GM21786 (cell line): ENCODE measurements at regions not wholly inside any gene's neighbourhood (a gene's known extent, or its start where the extent isn't known, plus 50 kb on each side); places are given as distances from the start of the nearest gene placed in this dataset.
A peak's percentile ranks its signal among the peaks of the same experiment; 100 is the strongest.
"Not testable (repeated sequence)": the region's sequence is repeated elsewhere in the genome, so short reads cannot be mapped to it uniquely, and the experiment has no call there.

Experiments
- ATAC-seq: cut with Tn5 transposase; IDR thresholded peaks from one replicate; pipeline ENCODE4 v1.9.1; 2021; ENCODE audit not compliant: unreplicated experiment

DNA sequence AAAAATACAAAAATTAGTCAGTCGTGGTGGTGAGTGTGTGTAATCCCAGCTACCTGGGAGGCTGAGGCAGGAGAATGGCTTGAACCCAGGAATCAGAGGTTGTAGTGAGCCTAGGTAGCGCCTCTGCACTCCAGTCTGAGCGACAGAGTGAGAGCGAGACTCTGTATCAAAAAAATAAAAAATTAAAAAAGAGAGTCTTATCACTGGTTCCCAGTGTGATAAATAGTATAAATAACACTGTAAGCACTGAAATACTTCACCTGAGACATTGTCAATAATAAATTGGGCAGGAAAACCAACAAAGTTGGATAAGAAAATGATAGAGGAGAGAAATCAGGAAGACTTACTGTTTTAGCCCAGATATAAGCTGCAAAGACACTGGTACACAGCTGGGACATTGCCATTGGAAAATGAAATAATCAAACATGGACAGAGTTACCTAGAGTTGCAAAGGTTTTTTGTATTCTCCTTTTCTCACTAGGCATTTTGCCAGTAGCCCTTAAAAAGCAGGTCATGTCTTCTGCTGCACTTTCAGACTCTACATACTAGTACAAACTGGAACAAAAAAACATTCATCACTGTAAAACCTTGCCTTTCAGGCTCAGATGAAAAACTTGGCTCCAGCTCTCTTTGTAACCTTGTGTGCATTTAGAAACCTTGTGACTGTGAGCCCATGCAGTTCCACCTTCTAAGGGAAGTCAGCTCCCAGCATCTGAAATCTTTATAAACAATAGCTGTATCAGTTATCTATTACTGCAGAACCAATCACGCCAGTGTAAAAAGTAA is 55.0 kb upstream of the PPP1R2C start:
- ATAC-seq: no peak

- not testable (repeated sequence) for ATAC-seq
Observed at GRCh38 chrX:42833550-42833940, 55.6 kb upstream of the PPP1R2C start.

- no peak for ATAC-seq
Observed at GRCh38 chrX:42837101-42837726, 59.3 kb upstream of the PPP1R2C start.

DNA sequence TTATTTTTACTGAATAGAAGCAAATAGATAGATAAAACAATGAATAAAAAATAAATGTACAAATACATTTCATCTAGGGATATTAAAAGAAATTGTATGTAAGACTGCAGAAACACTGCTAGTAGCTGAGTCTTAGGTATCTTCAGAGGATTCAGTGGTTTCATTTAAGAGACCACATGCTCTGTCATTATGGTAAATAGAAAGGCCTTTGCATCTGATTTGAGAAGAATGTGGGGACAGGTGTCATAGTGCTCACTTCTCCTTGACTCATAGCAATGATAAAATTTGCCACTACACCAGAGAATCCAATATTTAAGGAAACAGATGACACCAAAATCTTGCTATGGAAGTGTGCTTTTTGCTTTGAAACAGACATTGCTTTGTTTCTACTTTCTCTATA is 59.8 kb upstream of the PPP1R2C start:
- ATAC-seq: peak; percentile 62

GRCh38 chrX:42839632-42840031 is 61.7 kb upstream of the PPP1R2C start:
- no peak for ATAC-seq

GRCh38 chrX:42846741-42847140 is 68.8 kb upstream of the PPP1R2C start:
- ATAC-seq: no peak

- ATAC-seq: no peak
Observed at GRCh38 chrX:42855259-42855658, 77.3 kb upstream of the PPP1R2C start.

- ATAC-seq: no peak
Observed at GRCh38 chrX:42857766-42858165, 79.8 kb upstream of the PPP1R2C start.

GRCh38 chrX:42869011-42869410 is 91.0 kb upstream of the PPP1R2C start:
- no peak for ATAC-seq

GRCh38 chrX:42869659-42870476 is 91.9 kb upstream of the PPP1R2C start:
- peak; percentile 87 for ATAC-seq

DNA sequence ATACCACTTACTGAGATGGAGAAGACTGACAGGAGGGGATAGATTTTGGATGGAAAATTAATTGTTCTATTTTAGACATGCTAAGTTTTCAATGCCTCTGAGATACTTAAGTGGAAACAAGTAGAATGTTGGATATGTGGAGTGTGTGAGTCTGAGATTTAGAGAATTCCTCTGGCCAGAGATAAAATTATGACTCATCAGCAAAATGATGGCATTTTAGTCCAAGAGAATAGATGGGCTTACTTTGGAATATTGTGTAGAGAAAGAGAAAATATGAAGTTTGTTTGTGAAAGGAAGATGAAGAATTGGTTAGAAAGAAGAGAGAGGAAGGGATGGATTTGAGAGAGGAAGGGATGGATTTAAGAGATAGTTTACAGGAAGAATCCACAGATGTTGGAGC is 108.6 kb upstream of the PPP1R2C start:
- ATAC-seq: no peak

DNA sequence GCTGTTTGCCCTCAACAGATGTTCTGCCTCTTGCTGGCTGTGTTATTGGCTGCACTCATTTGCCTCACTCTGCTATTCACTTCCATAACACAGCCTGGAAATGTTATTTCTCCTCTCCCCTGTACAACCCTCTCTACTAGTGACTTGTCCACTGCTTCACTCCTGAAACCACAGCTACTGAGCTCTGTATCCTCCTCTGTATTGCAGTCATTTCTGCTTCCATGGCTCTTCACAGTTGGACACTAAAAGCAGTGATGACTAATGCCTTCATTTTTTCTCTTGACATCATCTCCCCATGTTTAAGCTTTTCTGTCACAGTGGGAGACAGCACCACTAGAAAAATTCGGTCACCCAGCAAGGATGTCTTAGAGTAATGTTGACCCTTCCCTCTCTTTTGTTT is 123.0 kb upstream of the PPP1R2C start:
- ATAC-seq: no peak

- ATAC-seq: no peak
Observed at GRCh38 chrX:42902513-42902912, 124.5 kb upstream of the PPP1R2C start.

- no peak for ATAC-seq
Observed at GRCh38 chrX:42920752-42921151, 142.8 kb upstream of the PPP1R2C start.

GRCh38 chrX:42930071-42930470 is 152.1 kb upstream of the PPP1R2C start:
- ATAC-seq: no peak

DNA sequence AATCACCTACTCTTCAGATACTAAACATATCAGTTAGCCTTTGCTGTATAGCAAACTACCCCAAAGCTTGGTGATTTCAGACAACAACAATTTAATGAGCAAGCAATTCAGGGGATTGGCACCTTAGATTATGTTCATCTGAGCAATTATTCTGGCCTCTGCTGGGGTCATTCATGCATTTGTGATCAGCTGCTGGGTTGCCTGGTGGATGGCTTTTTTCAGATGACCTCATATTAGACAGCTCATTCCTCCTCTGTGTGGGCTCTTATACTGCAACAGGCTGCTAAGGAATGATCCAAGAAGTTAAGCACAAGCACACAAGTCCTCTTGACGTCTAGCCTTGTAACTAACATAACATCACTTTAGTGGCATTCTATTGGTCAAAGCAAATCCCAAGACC is 153.0 kb upstream of the PPP1R2C start:
- ATAC-seq: no peak

GRCh38 chrX:42933187-42933586 is 155.2 kb upstream of the PPP1R2C start:
- no peak for ATAC-seq

DNA sequence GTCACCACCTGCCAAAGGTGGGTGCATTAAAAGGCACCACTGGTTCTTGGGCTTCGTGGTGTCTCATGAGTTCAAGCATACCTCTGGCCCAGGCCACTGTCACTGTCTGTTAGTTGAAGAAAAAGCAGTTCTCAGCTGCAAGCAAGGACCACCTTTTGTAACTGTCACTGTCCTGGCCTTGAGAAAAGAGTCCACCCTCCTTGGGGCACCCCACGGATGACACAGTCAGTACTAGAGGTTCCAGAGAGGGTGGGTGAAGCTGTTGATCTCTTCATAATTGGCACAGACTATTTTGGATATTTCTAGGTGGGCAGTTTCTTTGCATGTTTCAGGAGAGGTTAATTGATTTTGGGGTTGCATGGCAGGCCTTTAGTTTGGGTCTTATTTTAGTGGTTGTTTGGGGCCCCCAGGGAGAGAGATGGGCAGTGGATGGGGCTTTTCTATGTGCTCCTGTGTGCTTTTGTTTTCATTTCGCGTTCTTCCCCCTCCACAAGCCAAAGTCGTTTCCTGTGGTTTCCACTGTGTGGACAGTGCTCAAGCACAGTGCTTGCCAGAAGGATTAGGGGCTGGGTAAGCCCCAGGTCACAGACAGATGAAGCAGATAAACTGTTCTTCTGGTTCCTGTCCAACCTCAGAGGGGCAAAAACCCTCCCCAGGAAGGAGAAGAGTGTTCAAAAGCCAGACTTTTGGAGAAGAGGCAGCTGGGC is 156.2 kb upstream of the PPP1R2C start:
- ATAC-seq: peak; percentile 96

DNA sequence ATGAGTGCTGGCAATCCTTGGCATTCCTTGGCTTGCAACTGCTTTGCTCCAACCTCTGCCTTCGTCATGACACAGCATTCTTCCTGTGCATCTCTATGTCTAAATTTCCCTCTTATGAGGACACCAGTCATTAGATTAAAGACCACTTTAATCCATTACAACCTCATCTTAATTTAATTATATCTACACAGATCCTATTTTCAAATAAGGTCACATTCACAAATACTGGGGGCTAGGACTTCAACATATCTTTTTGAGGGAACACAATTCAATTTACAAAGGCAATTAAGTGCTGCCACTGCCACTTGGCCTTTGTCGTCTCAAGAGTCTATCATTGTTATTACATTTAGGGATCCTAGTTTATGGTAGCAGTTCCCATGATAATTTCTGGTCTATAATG is 163.7 kb upstream of the PPP1R2C start:
- ATAC-seq: no peak

- ATAC-seq: peak; percentile 77
Observed at GRCh38 chrX:42943051-42943974, 165.3 kb upstream of the PPP1R2C start.
